Thyroid gland (tissue), 4 donors: ENCODE measurements at regions not wholly inside any gene's neighbourhood (a gene's known extent, or its start where the extent isn't known, plus 50 kb on each side); places are given as distances from the start of the nearest gene placed in this dataset.

Experiments
- POLR2A ChIP-seq, 2 donors: fragments of 450-650 bp; IDR thresholded peaks; one replicate each; pipeline ENCODE4 v1.6.1; 2017; ENCODE audit warnings: antibody characterized with exemption in 2 of 2, mild to moderate bottlenecking in 2 of 2, moderate library complexity in 1 of 2
- TF ChIP-seq, protein P1 (sequence below), 6 experiments: fragments of 200-600 bp in 3 of 6; fragments of 450-650 bp in 3 of 6; sonication (generic) in 3 of 6; IDR thresholded peaks; one replicate each; pipeline ENCODE4 v1.5.1; 2016 to 2019; ENCODE audit warnings: antibody characterized with exemption in 6 of 6, mild to moderate bottlenecking in 2 of 6, inconsistent platforms in 1 of 6, moderate library complexity in 1 of 6

DNA sequence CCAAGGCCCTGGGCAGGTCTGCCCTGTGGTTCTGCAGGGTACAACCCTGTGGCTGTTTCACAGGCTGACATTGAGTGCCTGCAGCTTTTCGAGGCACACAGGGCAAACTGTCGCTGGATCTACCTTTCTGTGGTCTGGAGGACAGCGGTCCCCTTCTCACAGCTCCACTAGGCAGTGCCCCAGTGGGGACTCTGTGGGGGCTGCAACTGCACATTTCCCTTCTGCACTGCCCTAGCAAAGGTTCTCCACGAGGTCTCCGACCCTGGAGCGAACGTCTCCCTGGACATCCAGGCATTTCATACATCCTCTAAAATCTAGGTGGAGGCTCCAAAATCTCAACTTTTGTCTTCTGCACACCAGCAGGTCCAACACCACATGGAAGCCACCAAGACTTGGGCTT is 1645.2 kb upstream of the CDH6 start:
- TF ChIP-seq POLR2A (IDR thresholded peaks at IDR 0.05): no peak
- TF ChIP-seq, protein P1, sequence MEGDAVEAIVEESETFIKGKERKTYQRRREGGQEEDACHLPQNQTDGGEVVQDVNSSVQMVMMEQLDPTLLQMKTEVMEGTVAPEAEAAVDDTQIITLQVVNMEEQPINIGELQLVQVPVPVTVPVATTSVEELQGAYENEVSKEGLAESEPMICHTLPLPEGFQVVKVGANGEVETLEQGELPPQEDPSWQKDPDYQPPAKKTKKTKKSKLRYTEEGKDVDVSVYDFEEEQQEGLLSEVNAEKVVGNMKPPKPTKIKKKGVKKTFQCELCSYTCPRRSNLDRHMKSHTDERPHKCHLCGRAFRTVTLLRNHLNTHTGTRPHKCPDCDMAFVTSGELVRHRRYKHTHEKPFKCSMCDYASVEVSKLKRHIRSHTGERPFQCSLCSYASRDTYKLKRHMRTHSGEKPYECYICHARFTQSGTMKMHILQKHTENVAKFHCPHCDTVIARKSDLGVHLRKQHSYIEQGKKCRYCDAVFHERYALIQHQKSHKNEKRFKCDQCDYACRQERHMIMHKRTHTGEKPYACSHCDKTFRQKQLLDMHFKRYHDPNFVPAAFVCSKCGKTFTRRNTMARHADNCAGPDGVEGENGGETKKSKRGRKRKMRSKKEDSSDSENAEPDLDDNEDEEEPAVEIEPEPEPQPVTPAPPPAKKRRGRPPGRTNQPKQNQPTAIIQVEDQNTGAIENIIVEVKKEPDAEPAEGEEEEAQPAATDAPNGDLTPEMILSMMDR (IDR thresholded peaks at IDR 0.05): no peak
